Natural killer cell (primary cell): ENCODE measurements at regions not wholly inside any gene's neighbourhood (a gene's known extent, or its start where the extent isn't known, plus 50 kb on each side); places are given as distances from the start of the nearest gene placed in this dataset.

Experiments
- ATAC-seq, 3 donors: fragments of 150-1000 bp in 2 of 3; fragments of 200-7000 bp in 1 of 3; cut with Tn5 transposase; 1 replicate in 1 of 3; 2 replicates in 2 of 3; pipeline ENCODE4 v1.10.0; 2021; ENCODE audit warnings: mild to moderate bottlenecking in 2 of 3, moderate library complexity in 2 of 3
- DNase-seq, 2 donors: peaks; one replicate each; pipeline versions ENCODE4 v3.0.0 to v3.0.0-alpha.2; 2013 to 2021; ENCODE audit warnings: mixed read lengths in 1 of 2
- H3K27ac ChIP-seq: one replicate; pipeline ENCODE4 v1.5.1; 2013; ENCODE audit warnings: mild to moderate bottlenecking, low read length
- H3K27me3 ChIP-seq: one replicate; pipeline ENCODE4 v1.6.1; 2013; ENCODE audit warnings: low read length; ENCODE audit not compliant: control insufficient read depth, insufficient read depth
- H3K36me3 ChIP-seq: one replicate; pipeline ENCODE4 v1.6.1; 2013; ENCODE audit warnings: low read length; ENCODE audit not compliant: control insufficient read depth, insufficient read depth
- H3K4me1 ChIP-seq: one replicate; pipeline ENCODE4 v1.6.1; 2013; ENCODE audit warnings: low read length; ENCODE audit not compliant: control insufficient read depth, insufficient read depth
- H3K4me3 ChIP-seq: one replicate; pipeline ENCODE4 v1.5.1; 2013; ENCODE audit warnings: low read length
- H3K9me3 ChIP-seq: one replicate; pipeline ENCODE4 v1.6.1; 2013; ENCODE audit warnings: low read length; ENCODE audit not compliant: control insufficient read depth, insufficient read depth
- H3K27ac Mint-ChIP-seq, 2 donors: one replicate each; pipeline ENCODE4 v1.8.0; 2022; ENCODE audit warnings: mild to moderate bottlenecking in 2 of 2, mixed read lengths in 2 of 2, moderate library complexity in 1 of 2
- H3K27me3 Mint-ChIP-seq, 2 donors: one replicate each; pipeline ENCODE4 v1.8.0; 2022; ENCODE audit warnings: low read depth in 2 of 2, mixed read lengths in 2 of 2
- H3K36me3 Mint-ChIP-seq: one replicate; pipeline ENCODE4 v1.8.0; 2022; ENCODE audit warnings: mixed read lengths
- H3K4me1 Mint-ChIP-seq, 2 donors: one replicate each; pipeline ENCODE4 v1.8.0; 2022; ENCODE audit warnings: mixed read lengths in 2 of 2
- H3K4me3 Mint-ChIP-seq: one replicate; pipeline ENCODE4 v1.8.0; 2022; ENCODE audit warnings: mild to moderate bottlenecking, moderate library complexity, mixed read lengths
- H3K9me3 Mint-ChIP-seq, 2 donors: one replicate each; pipeline ENCODE4 v1.8.0; 2022; ENCODE audit warnings: mixed read lengths in 2 of 2
- WGBS: methylation state at CpG from one replicate; pipeline ENCODE4 v1.1.7; 2013; ENCODE audit warnings: missing lambda C conversion rate; ENCODE audit not compliant: insufficient coverage; 5-methylcytosine and 5-hydroxymethylcytosine counted together
- intact Hi-C: fragments of 100-400 bp; cut with micrococcal nuclease; formaldehyde crosslinking; loops from one replicate; pipeline ENCODE4 v1.14.2; 2022
- TF ChIP-seq, protein P1 (sequence below): fragments of 200-600 bp; IDR thresholded peaks from one replicate; pipeline ENCODE4 v1.8.0; 2022; ENCODE audit warnings: antibody characterized with exemption

DNA sequence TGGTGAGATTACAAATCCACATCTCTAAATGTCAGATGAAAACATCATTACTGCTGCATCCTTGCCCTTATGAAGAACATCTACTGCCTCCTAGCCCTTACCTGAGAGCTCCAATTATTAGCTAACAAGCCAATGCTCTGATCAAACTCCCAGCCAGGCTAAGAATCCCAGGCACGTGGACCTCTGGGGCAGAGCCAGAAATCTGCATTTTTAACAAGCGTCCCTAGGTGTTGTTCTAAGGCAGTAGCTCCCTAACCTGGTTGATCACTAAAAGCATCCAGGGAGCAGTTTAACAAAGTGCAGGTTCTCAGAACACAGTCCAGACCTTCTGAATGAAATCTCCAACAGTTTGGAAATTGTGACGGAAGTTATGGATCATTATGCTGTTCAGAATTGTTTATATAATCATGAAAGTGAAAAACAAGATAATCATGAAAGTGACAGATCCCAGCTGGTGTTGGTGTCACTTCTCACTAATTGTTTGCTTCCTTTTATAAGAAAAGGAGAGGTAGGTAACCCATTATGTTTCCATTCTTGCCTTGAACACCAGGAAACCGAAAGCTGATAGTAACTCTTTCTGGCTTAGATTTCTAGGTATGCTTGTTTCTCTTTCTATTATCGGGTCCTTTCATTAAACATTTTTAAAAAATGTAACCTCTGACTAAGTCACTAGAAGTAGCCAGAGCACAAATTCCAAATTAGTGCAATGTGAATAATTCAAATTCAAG lies 216.5 kb upstream of the NR4A3 start:
- H3K4me1 ChIP-seq, result no peaks in the 10 kb centered on the region
- no peaks in the 10 kb centered on the region for H3K36me3 Mint-ChIP-seq
- no peaks in the 10 kb centered on the region for H3K27me3 ChIP-seq
- H3K27ac Mint-ChIP-seq, result no peak overlapping the region
- ATAC-seq, result no peak
- intact Hi-C loops, result no loop called here
- TF ChIP-seq, protein P1, sequence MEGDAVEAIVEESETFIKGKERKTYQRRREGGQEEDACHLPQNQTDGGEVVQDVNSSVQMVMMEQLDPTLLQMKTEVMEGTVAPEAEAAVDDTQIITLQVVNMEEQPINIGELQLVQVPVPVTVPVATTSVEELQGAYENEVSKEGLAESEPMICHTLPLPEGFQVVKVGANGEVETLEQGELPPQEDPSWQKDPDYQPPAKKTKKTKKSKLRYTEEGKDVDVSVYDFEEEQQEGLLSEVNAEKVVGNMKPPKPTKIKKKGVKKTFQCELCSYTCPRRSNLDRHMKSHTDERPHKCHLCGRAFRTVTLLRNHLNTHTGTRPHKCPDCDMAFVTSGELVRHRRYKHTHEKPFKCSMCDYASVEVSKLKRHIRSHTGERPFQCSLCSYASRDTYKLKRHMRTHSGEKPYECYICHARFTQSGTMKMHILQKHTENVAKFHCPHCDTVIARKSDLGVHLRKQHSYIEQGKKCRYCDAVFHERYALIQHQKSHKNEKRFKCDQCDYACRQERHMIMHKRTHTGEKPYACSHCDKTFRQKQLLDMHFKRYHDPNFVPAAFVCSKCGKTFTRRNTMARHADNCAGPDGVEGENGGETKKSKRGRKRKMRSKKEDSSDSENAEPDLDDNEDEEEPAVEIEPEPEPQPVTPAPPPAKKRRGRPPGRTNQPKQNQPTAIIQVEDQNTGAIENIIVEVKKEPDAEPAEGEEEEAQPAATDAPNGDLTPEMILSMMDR, result no peak
- no peak overlapping the region for H3K27ac ChIP-seq
- no peaks in the 10 kb centered on the region for H3K36me3 ChIP-seq
- 85% methylated on average over 4 of the region's 5 CpGs for WGBS
- no peak overlapping the region for H3K4me3 ChIP-seq
- H3K9me3 ChIP-seq, result no peaks in the 10 kb centered on the region
- no peaks in the 10 kb centered on the region for H3K9me3 Mint-ChIP-seq
- H3K4me3 Mint-ChIP-seq, result no peak overlapping the region
- DNase-seq, result no peak
- peaks cover 14 to 21% of the 10 kb centered on the region in 2 donors for H3K27me3 Mint-ChIP-seq
- H3K4me1 Mint-ChIP-seq, result no peaks in the 10 kb centered on the region

DNA sequence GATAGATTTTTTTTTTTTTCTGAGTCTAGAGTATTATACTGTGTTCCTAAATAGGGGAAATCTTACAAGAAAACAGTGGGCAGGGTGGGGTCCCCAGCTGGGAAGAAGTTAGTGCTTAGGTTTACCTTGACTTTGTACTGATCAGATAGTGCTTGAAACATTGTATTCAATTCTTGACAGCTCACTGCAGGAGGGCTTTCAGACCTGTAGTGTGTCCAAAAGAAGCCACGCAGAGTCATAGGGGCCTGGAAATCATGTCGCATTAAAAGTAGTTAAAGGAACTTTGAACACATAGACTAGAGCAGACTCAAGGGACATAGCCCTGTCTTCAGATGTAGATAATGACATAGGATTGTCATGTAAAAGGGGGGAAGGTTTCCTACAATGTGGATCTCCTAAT lies 215.4 kb upstream of the NR4A3 start:
- Mint-ChIP-seq H3K4me3 (no peak overlapping the region), H3K36me3 (no peaks in the 10 kb centered on the region), H3K27me3 (peaks cover 19 to 21% of the 10 kb centered on the region in 2 donors), H3K9me3 (no peaks in the 10 kb centered on the region), H3K27ac (no peak overlapping the region), H3K4me1 (no peaks in the 10 kb centered on the region)
- intact Hi-C loops, result no loop called here
- no peaks in the 10 kb centered on the region for H3K4me1 ChIP-seq
- WGBS, result 96% methylated on average over 2 of the region's 2 CpGs
- H3K27me3 ChIP-seq, result no peaks in the 10 kb centered on the region
- DNase-seq (no peak), ATAC-seq (no peak)
- H3K36me3 ChIP-seq, result no peaks in the 10 kb centered on the region
- no peak overlapping the region for H3K27ac ChIP-seq
- H3K9me3 ChIP-seq, result no peaks in the 10 kb centered on the region
- no peak overlapping the region for H3K4me3 ChIP-seq
- TF ChIP-seq, protein P1, result no peak

DNA sequence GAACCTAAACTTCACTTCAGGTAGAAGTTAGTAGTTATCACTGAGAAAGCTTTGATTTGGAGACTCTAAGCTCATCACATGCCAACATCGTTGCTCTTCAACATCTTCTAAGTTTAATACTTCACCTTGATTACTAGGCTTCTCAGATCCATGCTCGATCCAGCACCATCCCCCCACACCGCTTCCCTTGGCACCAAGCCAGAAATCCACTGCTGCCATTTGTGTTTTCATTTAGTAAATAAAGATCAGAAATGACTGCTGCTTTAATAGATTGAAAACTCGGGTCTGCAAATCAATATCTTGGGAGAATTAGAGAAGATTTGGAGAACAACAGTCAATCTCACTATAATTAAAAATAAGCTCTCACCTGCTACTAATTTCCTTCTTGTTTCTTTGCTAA lies 214.7 kb upstream of the NR4A3 start:
- Histone ChIP-seq H3K27me3 (no peaks in the 10 kb centered on the region), H3K9me3 (no peaks in the 10 kb centered on the region), H3K27ac (no peak overlapping the region), H3K4me3 (no peak overlapping the region), H3K36me3 (no peaks in the 10 kb centered on the region), H3K4me1 (no peaks in the 10 kb centered on the region)
- H3K27me3 Mint-ChIP-seq, result peaks cover 19 to 20% of the 10 kb centered on the region in 2 donors
- no peak overlapping the region for H3K4me3 Mint-ChIP-seq
- no peak overlapping the region for H3K27ac Mint-ChIP-seq
- peak in 1 of 3 donors; percentile 25 for ATAC-seq
- DNase-seq, result no peak
- intact Hi-C loops, result no loop called here
- H3K9me3 Mint-ChIP-seq, result no peaks in the 10 kb centered on the region
- no peaks in the 10 kb centered on the region for H3K36me3 Mint-ChIP-seq
- H3K4me1 Mint-ChIP-seq, result no peaks in the 10 kb centered on the region
- 88% methylated on average over 1 of the region's 4 CpGs for WGBS
- TF ChIP-seq, protein P1, result no peak
